HepG2 (cell line): ENCODE measurements at regions not wholly inside any gene's neighbourhood (a gene's known extent, or its start where the extent isn't known, plus 50 kb on each side); places are given as distances from the start of the nearest gene placed in this dataset.

Source experiments
- ATAC-seq: fragments of 200-7000 bp; cut with Tn5 transposase; 3 replicates; pipeline ENCODE4 v1.9.1; 2020; ENCODE audit warnings: mild to moderate bottlenecking, moderate library complexity
- BruUV-seq: library from RNA; stranded (reverse); fragments of 400-500 nt; replicated peaks from 2 replicates; lab custom pipeline; 2021; lab: Mats Ljungman, UMichigan
- CTCF ChIA-PET: fragments of 300-600 bp; formaldehyde crosslinking; extraction: SDS; loops from one replicate; lab custom pipeline; 2021; ENCODE audit warnings: low total read pairs, inconsistent platforms, low intra/inter-chr PET ratio; lab: Yijun Ruan, JAX
- POLR2A ChIA-PET: fragments of 350-600 bp; sonication (Branson Sonifier 250); formaldehyde crosslinking; loops from one replicate; lab custom pipeline; 2020; ENCODE audit warnings: antibody characterized with exemption, inconsistent platforms; lab: Yijun Ruan, JAX
- DNase-seq: peaks from one replicate; pipeline ENCODE4 v3.0.0-alpha.2; 2015; ENCODE audit warnings: low spot score
- FAIRE-seq: peaks from 3 replicates; lab custom pipeline; 2011; peaks lifted over from hg19 to GRCh38; lab: Jason Lieb, UNC
- H2AFZ ChIP-seq: one replicate; pipeline ENCODE4 v1.6.1; 2011; ENCODE audit warnings: low read length, inconsistent platforms
- H3K27ac ChIP-seq: fragments of 300-600 bp; 3 replicates; pipeline ENCODE4 v1.8.0; 2011; ENCODE audit warnings: mixed run types, mild to moderate bottlenecking, mixed read lengths, low read length, inconsistent platforms; ENCODE audit not compliant: insufficient read depth; ENCODE audit errors: extremely low read length
- H3K27me3 ChIP-seq, 2 experiments: fragments of 200-600 bp in 1 of 2; 2 replicates in 1 of 2; 3 replicates in 1 of 2; pipeline versions ENCODE4 v1.6.0 to v1.8.0; 2011; ENCODE audit warnings: low read length in 2 of 2, mild to moderate bottlenecking in 2 of 2, moderate library complexity in 2 of 2, inconsistent platforms in 1 of 2; ENCODE audit not compliant: insufficient read depth in 2 of 2, control insufficient read depth in 1 of 2
- H3K36me3 ChIP-seq, 2 experiments: fragments of 200-600 bp in 1 of 2; replicated peaks in 1 of 2; 2 replicates in 1 of 2; 3 replicates in 1 of 2; pipeline versions ENCODE4 v1.5.1 to v1.8.0; 2011; ENCODE audit warnings: low read length in 2 of 2, inconsistent platforms in 1 of 2; ENCODE audit not compliant: insufficient read depth in 2 of 2, control insufficient read depth in 1 of 2
- H3K4me1 ChIP-seq: 2 replicates; pipeline ENCODE4 v1.5.1; 2012; ENCODE audit warnings: low read length, inconsistent platforms; ENCODE audit not compliant: insufficient read depth
- H3K4me2 ChIP-seq: 2 replicates; pipeline ENCODE4 v1.6.0; 2011; ENCODE audit warnings: low read depth, low read length, inconsistent platforms
- H3K4me3 ChIP-seq, 3 experiments: fragments of 200-600 bp in 1 of 3; sonication (generic), shearing (Covaris generic) in 1 of 3; replicated peaks in 1 of 3; 2 replicates each; pipeline ENCODE4 v1.5.1; 2011 to 2016; ENCODE audit warnings: low read length in 3 of 3, inconsistent platforms in 2 of 3, low read depth in 2 of 3, mild to moderate bottlenecking in 2 of 3, control low read depth in 1 of 3, mixed read lengths in 1 of 3; ENCODE audit not compliant: insufficient read depth in 1 of 3
- H3K79me2 ChIP-seq: one replicate; pipeline ENCODE4 v1.6.1; 2011; ENCODE audit warnings: low read length, inconsistent platforms; ENCODE audit not compliant: insufficient read depth
- H3K9ac ChIP-seq: 2 replicates; pipeline ENCODE4 v1.6.0; 2011; ENCODE audit warnings: mild to moderate bottlenecking, low read depth, low read length, inconsistent platforms; ENCODE audit not compliant: insufficient read depth
- H3K9me3 ChIP-seq: 2 replicates; pipeline ENCODE4 v1.5.1; 2012; ENCODE audit warnings: mild to moderate bottlenecking, low read length
- H4K20me1 ChIP-seq: 2 replicates; pipeline ENCODE4 v1.6.0; 2011; ENCODE audit warnings: inconsistent platforms, mild to moderate bottlenecking, low read length, moderate library complexity; ENCODE audit not compliant: insufficient read depth
- FLYWCH1 ChIP-seq: sonication (generic); formaldehyde crosslinking; IDR thresholded peaks from 2 replicates; pipeline ENCODE4 v1.8.1; 2023; ENCODE audit warnings: mild to moderate bottlenecking, missing genetic modification reagents
- HDAC1 ChIP-seq: sonication (generic); formaldehyde crosslinking; IDR thresholded peaks from 2 replicates; pipeline ENCODE4 v1.5.1; 2020; ENCODE audit warnings: mild to moderate bottlenecking, missing genetic modification reagents
- NCOR1 ChIP-seq: fragments of 200-600 bp; sonication (generic); IDR thresholded peaks from 2 replicates; pipeline ENCODE4 v1.7.0; 2017; ENCODE audit warnings: antibody characterized with exemption, low read length, borderline replicate concordance
- NONO ChIP-seq, 2 experiments: fragments of 450-650 bp in 1 of 2; sonication (generic) in 1 of 2; formaldehyde crosslinking in 1 of 2; IDR thresholded peaks in 1 of 2; conservative IDR thresholded peaks in 1 of 2; 2 replicates each; pipeline versions ENCODE4 v1.6.1 to v1.8.0; 2017 to 2022; ENCODE audit warnings: mild to moderate bottlenecking in 1 of 2, missing genetic modification reagents in 1 of 2, moderate library complexity in 1 of 2
- ZNF274 ChIP-seq: sonication (generic); formaldehyde crosslinking; IDR thresholded peaks from 2 replicates; pipeline ENCODE4 v1.5.1; 2020; ENCODE audit warnings: mild to moderate bottlenecking, missing genetic modification reagents
- ZNF317 ChIP-seq: sonication (generic); formaldehyde crosslinking; IDR thresholded peaks from 2 replicates; pipeline ENCODE4 v1.5.0; 2020; ENCODE audit warnings: mild to moderate bottlenecking, missing genetic modification reagents
- in situ Hi-C: cut with HindIII; loops from 2 replicates; pipeline ENCODE4 v1.10.0; 2017; ENCODE audit warnings: low pct_unique_long_range_greater_than_20kb; ENCODE audit not compliant: extremely low pct_ligation_motif_present
- intact Hi-C: fragments of 100-400 bp; cut with micrococcal nuclease; formaldehyde crosslinking; loops from one replicate; pipeline ENCODE4 v1.10.0; 2022; ENCODE audit not compliant: unreplicated experiment
- TF ChIP-seq, protein P1 (sequence below): sonication (generic); formaldehyde crosslinking; IDR thresholded peaks from 2 replicates; pipeline ENCODE4 v1.9.0; 2021; ENCODE audit warnings: missing genetic modification reagents, borderline replicate concordance
- TF ChIP-seq, protein P2 (sequence below): IDR thresholded peaks from 2 replicates; pipeline ENCODE4 v1.6.1; 2016; ENCODE audit warnings: missing genetic modification reagents, missing compliant biosample characterization

DNA sequence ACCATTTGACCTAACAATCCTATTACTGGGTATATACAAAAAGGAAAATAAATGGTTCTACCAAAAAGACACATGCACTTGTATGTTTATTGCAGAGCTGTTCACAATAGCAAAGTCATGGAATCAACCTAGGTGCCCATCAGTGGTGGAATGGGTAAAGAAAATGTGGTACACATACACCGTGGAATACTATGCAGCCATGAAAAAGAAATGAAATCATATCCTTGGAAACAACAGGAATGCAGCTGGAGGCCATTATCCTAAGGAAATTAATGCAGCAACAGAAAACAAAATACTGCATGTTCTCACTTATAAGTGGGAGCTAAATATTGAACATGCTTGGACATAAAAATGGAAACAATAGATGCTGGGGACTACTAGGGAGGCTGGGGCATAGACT lies 534.1 kb upstream of the SGCD start (continued):
- TF ChIP-seq, protein P1, sequence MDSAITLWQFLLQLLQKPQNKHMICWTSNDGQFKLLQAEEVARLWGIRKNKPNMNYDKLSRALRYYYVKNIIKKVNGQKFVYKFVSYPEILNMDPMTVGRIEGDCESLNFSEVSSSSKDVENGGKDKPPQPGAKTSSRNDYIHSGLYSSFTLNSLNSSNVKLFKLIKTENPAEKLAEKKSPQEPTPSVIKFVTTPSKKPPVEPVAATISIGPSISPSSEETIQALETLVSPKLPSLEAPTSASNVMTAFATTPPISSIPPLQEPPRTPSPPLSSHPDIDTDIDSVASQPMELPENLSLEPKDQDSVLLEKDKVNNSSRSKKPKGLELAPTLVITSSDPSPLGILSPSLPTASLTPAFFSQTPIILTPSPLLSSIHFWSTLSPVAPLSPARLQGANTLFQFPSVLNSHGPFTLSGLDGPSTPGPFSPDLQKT, result no peak
- TF ChIP-seq HDAC1 (CRISPR knock-in tag), result no peak
- TF ChIP-seq, protein P2, sequence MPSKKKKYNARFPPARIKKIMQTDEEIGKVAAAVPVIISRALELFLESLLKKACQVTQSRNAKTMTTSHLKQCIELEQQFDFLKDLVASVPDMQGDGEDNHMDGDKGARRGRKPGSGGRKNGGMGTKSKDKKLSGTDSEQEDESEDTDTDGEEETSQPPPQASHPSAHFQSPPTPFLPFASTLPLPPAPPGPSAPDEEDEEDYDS (CRISPR knock-in tag), result no peak

DNA sequence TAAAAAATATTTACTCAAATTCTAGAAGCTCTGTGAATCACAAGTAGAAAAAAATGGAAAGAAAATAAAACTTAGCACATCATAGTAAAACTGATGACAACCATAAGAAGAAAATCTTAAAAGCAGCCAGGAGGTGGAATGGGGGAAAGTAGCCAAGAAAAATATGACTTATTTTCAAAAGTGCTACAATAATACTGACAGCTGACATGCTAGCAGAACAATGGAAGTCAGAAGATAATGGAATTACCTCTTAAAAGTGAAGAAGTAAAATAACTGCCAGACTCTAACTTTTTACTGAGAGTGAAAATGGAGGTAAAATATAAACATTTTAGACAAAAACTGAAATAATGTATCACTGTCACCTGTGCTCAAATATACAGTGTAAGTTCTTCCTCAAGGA lies 532.2 kb upstream of the SGCD start:
- no peaks in the 10 kb centered on the region for H3K27me3 ChIP-seq
- no peak overlapping the region for H3K4me2 ChIP-seq
- no peaks in the 10 kb centered on the region for H3K36me3 ChIP-seq
- no peak overlapping the region for H2AFZ ChIP-seq
- BruUV-seq, result no TSS peak
- H3K9me3 ChIP-seq, result peaks cover 58% of the 10 kb centered on the region
- POLR2A ChIA-PET, result no interaction called here
- no peak for DNase-seq
- no peaks in the 10 kb centered on the region for H4K20me1 ChIP-seq
- no peak for ATAC-seq
- no peaks in the 10 kb centered on the region for H3K4me1 ChIP-seq
- FAIRE-seq, result no peak
- intact Hi-C loops (no loop called here), in situ Hi-C loops (no loop called here)
- TF ChIP-seq NCOR1 (no peak), NONO (IDR thresholded peaks at IDR 0.05) (no peak), NONO (CRISPR knock-in tag; conservative IDR thresholded peaks at IDR 0.05) (no peak), ZNF274 (CRISPR knock-in tag) (no peak), ZNF317 (peak; percentile 100), FLYWCH1 (CRISPR knock-in tag) (no peak)
- H3K79me2 ChIP-seq, result no peaks in the 10 kb centered on the region
- CTCF ChIA-PET, result no interaction called here
- no peak overlapping the region for H3K27ac ChIP-seq
- H3K4me3 ChIP-seq, result no peak overlapping the region
- no peak overlapping the region for H3K9ac ChIP-seq
